AG09309 (cell line): ENCODE measurements at regions not wholly inside any gene's neighbourhood (a gene's known extent, or its start where the extent isn't known, plus 50 kb on each side); places are given as distances from the start of the nearest gene placed in this dataset.

Source experiments
- DNase-seq: peaks from one replicate; pipeline ENCODE4 v3.0.0-alpha.2; 2010; ENCODE audit warnings: low read depth
- H3K4me3 ChIP-seq: 2 replicates; pipeline ENCODE4 v1.5.1; 2011; ENCODE audit warnings: mild to moderate bottlenecking, low read depth, low read length, moderate library complexity; ENCODE audit not compliant: control insufficient read depth
- CTCF ChIP-seq: IDR thresholded peaks from 2 replicates; pipeline ENCODE4 v1.5.1; 2011; ENCODE audit warnings: mild to moderate bottlenecking, low read depth, low read length, inconsistent platforms; ENCODE audit not compliant: insufficient read depth, control insufficient read depth; ENCODE audit errors: missing control alignments

DNA sequence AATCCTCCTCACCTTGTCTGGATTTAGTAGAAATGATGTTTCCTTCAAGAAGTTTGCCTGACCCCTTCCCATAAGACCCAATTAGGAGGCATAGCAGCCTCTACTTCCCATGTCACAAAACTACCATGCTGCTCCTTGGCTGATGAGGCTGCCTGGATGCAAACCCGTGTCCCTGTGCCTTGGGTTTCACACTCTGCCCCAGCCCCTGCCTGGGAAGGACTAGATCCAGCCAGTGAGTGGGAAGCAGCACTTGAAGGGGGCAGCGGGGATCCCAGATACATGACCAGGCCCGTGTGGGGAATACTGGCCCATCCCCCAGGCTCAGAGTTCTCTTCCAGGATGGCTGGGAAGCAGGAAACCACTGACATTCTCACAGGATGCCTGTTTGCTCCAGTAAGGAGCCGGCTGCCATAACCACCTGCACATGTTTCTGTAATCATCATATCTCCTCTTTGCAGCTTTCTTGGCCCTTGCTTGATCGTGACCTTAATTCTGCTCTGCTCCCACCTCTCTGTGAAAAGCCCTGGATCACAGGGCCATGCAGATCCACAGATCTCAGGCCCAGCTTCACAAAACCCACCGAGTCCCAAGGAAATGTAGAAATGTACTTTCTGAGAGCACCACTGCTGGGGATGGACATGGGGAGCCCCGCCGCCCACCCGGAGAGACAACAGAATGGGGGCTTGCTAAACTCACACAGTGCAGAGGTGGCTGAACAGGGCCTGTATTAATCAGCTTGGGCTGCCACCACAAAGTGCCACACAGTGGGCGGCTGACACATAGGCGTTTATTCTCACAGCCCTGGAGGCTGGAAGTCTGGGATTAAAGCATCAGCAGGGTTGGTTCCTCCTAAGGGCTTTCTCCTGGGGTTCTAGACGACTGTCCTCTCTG, 287.8 kb upstream of the IGFBP3 start:
- no peak overlapping the region for H3K4me3 ChIP-seq
- DNase-seq, result no peak
- no peak for TF ChIP-seq CTCF

- no peak for TF ChIP-seq CTCF
- DNase-seq, result no peak
- no peak overlapping the region for H3K4me3 ChIP-seq
Measured at GRCh38 chr7:46207931-46208634, 287.0 kb upstream of the IGFBP3 start.

DNA sequence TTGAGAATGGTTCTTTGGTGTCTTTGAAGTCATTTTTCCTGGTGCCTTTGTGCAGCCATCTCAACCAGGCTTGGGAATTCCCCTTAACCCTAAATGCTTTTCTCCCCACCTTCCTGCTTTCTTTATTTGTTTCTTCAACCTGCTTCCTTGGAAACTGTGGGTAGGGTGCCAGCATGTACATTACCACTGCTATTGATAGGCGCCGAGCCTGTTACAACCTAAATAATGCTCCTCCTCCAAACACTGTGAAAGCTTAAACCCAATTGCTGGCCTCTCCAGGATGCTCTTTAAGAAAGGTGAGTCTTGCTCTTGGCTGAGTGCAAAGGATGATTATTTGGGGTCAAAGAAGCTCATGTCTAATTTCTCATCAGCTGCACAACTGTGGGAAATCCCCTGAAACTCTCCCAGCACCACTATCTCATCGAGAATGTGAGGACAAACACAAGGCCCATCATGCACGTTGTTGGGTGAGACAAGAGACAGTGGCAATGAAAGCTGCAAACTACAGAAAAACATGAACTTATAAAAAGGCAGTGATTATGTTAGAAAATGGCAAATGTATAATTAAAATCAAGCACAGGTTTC, 285.5 kb upstream of the IGFBP3 start:
- H3K4me3 ChIP-seq, result no peak overlapping the region
- no peak for TF ChIP-seq CTCF
- DNase-seq, result no peak

DNA sequence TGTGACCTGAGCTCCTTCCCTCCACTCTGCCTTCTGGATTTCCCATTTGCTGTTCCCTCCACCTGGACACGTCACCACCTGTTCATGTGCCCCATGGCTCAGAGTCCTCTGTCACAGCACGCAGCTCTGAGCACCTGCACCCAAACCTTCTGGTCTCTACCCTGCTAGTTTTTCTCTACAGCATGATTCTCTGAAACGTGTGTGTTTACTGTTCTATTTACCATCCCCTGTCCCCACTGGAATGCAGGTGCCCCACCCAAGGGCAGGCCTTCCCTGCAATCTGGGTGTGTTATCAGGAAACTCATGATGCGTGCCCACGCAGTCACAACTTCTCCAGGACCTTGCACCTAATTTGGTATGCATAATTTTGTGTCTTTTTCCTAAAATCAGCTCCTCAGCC, 284.4 kb upstream of the IGFBP3 start:
- no peak overlapping the region for H3K4me3 ChIP-seq
- no peak for DNase-seq
- TF ChIP-seq CTCF, result no peak

DNA sequence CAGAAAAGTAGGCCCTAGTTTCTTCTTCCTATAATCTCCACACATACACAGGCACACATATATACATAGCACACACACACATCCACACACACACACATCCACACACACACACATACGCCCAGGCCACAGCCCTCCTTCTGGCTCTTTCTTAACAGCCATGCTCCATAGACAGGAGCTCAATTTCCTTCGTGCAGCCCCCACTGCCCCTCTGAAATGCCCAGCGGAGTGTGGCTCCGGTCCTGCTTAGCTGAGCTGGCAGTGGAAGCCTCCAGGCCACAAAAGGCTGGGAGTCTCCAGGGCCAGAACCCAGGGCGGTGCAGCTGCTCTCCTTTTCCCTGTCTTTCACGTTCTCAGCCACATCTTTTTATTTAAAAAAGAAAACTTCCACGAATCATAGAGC, 282.9 kb upstream of the IGFBP3 start:
- no peak for TF ChIP-seq CTCF

DNA sequence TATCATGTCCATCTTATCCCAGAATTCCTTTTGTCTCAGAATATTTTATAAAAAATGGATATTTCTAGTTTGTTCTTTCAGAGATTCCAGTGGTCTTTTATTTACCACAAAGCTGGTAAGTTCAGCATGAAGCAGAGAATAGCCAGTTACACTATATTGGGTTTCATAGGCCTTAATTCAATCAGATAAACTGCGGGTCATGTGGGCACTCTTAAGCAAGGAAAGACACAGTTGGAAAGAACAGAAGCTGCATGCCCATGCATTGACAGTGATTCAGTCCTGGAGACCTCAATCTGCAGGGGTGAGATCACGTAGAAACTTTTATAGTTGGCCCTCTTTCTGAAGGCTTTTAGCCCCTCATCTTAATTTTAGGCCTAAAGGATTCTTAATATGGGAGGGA, 281.3 kb upstream of the IGFBP3 start:
- TF ChIP-seq CTCF, result no peak
- H3K4me3 ChIP-seq, result no peak overlapping the region
- no peak for DNase-seq

More for the DNA sequence above, 282.9 kb upstream of the IGFBP3 start:
- no peak for DNase-seq
- H3K4me3 ChIP-seq, result no peak overlapping the region
